Breast epithelium (tissue), 3 donors: ENCODE measurements at regions not wholly inside any gene's neighbourhood (a gene's known extent, or its start where the extent isn't known, plus 50 kb on each side); places are given as distances from the start of the nearest gene placed in this dataset.

Experiments
- CTCF ChIP-seq, 3 donors: fragments of 450-650 bp; IDR thresholded peaks; one replicate each; pipeline ENCODE4 v1.5.1; 2016 to 2017; ENCODE audit warnings: antibody characterized with exemption in 3 of 3, mild to moderate bottlenecking in 3 of 3, moderate library complexity in 3 of 3
- POLR2AphosphoS5 ChIP-seq, 3 donors: sonication (generic); formaldehyde crosslinking; IDR thresholded peaks; one replicate each; pipeline ENCODE4 v1.6.1; 2017; ENCODE audit warnings: antibody characterized with exemption in 3 of 3

GRCh38 chr1:209485751-209486150 lies 97.8 kb upstream of the CAMK1G start:
- TF ChIP-seq CTCF (IDR thresholded peaks at IDR 0.05), result no peak
- no peak for TF ChIP-seq POLR2AphosphoS5 (IDR thresholded peaks at IDR 0.05)
